ENCODE measurements at regions not wholly inside any gene's neighbourhood (a gene's known extent, or its start where the extent isn't known, plus 50 kb on each side); places are given as distances from the start of the nearest gene placed in this dataset.

- TF ChIP-seq CTCF (IDR thresholded peaks at IDR 0.05; ENCODE audit: low read length) (no peak), EZH2 (optimal IDR thresholded peaks at IDR 0.05; ENCODE audit: low read depth, low read length) (no peak), EZH2phosphoT487 (IDR thresholded peaks at IDR 0.05; ENCODE audit: low read length) (no peak)
These were observed 614.6 kb downstream of the SUCLG1 start for GRCh38 chr2:83844490-83844889.
